ENCODE measurements at regions not wholly inside any gene's neighbourhood (a gene's known extent, or its start where the extent isn't known, plus 50 kb on each side); places are given as distances from the start of the nearest gene placed in this dataset.

DNA sequence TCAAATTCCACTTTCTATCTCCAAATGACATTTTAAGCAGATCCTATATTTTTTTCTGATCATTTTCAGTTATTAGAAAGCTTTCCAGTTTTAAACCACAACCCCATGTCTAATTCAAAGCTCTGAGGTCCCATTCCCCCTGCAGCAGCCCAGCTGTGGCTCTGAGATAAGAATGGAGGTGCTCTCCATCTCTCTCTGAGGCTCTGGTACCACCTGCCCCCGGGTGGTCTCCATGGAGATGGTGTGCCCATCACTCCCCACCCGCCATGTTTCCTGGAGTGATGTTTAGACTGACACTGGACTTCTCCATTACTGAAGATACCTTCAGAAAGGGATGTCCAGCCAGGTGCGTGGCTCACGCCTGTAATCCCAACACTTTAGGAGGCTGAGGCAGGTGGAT is 68.1 kb upstream of the SEC14L1 start:
- peaks cover 37% of the 10 kb centered on the region for H3K27me3 Mint-ChIP-seq (ENCODE audit: low read depth)
- H3K4me1 Mint-ChIP-seq: peaks cover 17% of the 10 kb centered on the region
- TF ChIP-seq, protein P1, sequence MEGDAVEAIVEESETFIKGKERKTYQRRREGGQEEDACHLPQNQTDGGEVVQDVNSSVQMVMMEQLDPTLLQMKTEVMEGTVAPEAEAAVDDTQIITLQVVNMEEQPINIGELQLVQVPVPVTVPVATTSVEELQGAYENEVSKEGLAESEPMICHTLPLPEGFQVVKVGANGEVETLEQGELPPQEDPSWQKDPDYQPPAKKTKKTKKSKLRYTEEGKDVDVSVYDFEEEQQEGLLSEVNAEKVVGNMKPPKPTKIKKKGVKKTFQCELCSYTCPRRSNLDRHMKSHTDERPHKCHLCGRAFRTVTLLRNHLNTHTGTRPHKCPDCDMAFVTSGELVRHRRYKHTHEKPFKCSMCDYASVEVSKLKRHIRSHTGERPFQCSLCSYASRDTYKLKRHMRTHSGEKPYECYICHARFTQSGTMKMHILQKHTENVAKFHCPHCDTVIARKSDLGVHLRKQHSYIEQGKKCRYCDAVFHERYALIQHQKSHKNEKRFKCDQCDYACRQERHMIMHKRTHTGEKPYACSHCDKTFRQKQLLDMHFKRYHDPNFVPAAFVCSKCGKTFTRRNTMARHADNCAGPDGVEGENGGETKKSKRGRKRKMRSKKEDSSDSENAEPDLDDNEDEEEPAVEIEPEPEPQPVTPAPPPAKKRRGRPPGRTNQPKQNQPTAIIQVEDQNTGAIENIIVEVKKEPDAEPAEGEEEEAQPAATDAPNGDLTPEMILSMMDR (conservative IDR thresholded peaks at IDR 0.05): no peak
- H3K27ac Mint-ChIP-seq (ENCODE audit: unreplicated experiment): no peak overlapping the region
- no peak for DNase-seq (ENCODE audit: low read depth, low spot score)
- no peaks in the 10 kb centered on the region for H3K36me3 Mint-ChIP-seq (ENCODE audit: low read depth)
- no peak overlapping the region for H3K4me3 Mint-ChIP-seq
- H3K9me3 Mint-ChIP-seq: no peaks in the 10 kb centered on the region

DNA sequence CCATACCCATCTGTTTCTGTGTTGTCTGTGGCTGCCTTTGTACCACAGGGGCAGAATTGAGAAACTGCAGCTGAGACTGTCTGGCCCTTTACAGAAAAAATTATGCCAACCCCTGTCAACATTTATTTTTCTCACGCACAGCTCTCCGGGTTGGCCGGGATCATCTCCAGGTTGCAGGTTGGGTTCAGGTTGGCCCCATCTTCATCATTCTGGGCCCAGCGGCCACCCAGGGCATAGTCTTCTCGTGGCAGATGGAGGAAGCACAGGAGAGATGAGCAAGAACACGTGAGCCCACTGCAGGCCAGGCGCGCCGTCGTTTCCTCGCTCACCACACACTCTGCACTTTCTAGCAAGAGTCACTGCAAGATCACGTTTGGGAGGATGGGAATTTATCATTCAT is 66.1 kb upstream of the SEC14L1 start:
- TF ChIP-seq, protein P1 (conservative IDR thresholded peaks at IDR 0.05): no peak
- Mint-ChIP-seq H3K4me3 (no peak overlapping the region), H3K9me3 (no peaks in the 10 kb centered on the region), H3K4me1 (peaks cover 17% of the 10 kb centered on the region), H3K27ac (ENCODE audit: unreplicated experiment) (no peak overlapping the region), H3K27me3 (ENCODE audit: low read depth) (peaks cover 32% of the 10 kb centered on the region), H3K36me3 (ENCODE audit: low read depth) (no peaks in the 10 kb centered on the region)
- DNase-seq (ENCODE audit: low read depth, low spot score): no peak

DNA sequence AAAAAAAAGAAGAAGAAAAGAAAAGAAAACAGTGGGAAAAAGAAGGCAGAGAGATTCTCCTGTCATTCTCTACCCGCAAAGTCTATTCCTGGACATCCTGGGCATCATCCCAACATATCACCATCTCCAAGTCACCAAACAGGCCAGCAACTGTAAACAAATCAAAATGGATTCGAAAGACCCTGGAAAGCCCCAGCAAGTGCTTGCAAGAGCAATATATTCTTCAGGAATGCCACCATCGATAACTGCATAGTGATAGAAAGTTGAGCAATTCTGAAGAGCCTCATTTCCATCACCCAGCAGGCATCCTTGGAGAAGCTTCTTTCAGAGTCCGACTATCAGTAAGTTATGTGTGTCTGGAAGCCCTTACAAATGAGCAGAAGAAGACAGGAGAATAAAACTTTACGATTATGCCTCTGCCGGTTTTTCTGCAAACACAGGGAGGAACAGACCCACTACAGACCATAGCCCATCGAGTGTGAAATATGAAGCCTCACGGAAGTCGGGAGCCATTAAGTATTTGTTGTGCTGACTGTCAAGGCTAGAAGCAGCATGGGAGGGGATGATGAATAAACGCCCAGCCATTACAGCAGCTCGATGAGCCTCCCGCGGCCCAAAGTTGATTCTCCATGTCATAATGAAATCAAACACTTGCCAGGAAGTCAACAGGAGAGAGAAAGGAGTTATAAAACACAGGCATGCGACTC is 64.5 kb upstream of the SEC14L1 start:
- H3K36me3 Mint-ChIP-seq (ENCODE audit: low read depth): no peaks in the 10 kb centered on the region
- H3K27me3 Mint-ChIP-seq (ENCODE audit: low read depth): peaks cover 30% of the 10 kb centered on the region
- no peaks in the 10 kb centered on the region for H3K9me3 Mint-ChIP-seq
- peaks cover 7% of the 10 kb centered on the region for H3K4me1 Mint-ChIP-seq
- no peak overlapping the region for H3K27ac Mint-ChIP-seq (ENCODE audit: unreplicated experiment)
- no peak overlapping the region for H3K4me3 Mint-ChIP-seq
- TF ChIP-seq, protein P1 (conservative IDR thresholded peaks at IDR 0.05): no peak
- no peak for DNase-seq (ENCODE audit: low read depth, low spot score)

DNA sequence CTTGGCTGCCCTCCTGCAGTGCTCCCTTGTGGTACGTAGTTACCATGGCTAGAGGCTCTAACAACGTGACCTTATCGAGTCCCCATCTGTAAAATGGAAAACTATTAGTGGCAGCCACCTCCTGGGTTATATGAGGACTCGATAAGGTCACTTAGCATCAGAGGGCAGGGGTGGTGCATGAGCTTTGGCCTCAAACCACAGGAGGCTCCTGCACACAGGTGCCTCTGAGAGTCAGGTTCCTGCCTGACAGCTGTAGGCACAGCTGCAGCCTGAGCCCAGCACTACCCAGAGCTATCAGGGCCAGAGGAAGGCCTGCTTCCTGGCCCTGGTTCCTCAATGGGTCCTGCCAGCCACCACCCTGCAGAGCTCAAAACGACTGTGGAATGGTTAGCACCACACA is 57.2 kb upstream of the SEC14L1 start:
- H3K9me3 Mint-ChIP-seq: peaks cover 3% of the 10 kb centered on the region
- DNase-seq (ENCODE audit: low read depth, low spot score): no peak
- H3K27me3 Mint-ChIP-seq (ENCODE audit: low read depth): no peaks in the 10 kb centered on the region
- no peak overlapping the region for H3K27ac Mint-ChIP-seq (ENCODE audit: unreplicated experiment)
- TF ChIP-seq, protein P1 (conservative IDR thresholded peaks at IDR 0.05): no peak
- H3K36me3 Mint-ChIP-seq (ENCODE audit: low read depth): no peaks in the 10 kb centered on the region
- peaks cover 13% of the 10 kb centered on the region for H3K4me1 Mint-ChIP-seq
- no peak overlapping the region for H3K4me3 Mint-ChIP-seq

DNA sequence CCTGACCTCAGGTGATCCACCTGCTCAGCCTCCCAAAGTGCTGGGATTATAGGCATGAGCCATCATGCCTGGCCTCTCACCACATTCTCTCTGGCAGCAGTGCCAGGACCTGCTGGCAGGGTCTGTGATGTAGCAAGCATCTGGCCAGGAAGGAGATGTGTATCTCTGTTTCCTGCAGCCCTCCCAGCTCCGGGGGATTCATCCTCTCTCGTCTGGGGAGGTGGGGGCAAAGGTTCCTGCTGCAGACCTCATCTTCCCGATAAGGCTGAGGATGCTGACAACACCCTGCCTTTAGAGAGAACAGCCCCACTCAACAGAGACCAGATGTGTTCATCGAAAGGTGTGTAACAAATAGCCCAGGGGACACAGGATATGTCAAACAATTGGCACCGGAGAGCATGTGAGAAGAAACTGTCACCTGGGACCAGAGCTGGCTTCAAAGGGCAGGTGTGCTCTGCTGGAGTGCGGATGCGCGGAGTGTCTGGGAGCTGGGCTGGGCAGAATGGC is 54.8 kb upstream of the SEC14L1 start:
- Mint-ChIP-seq H3K36me3 (ENCODE audit: low read depth) (no peaks in the 10 kb centered on the region), H3K9me3 (peaks cover 3% of the 10 kb centered on the region), H3K27me3 (ENCODE audit: low read depth) (no peaks in the 10 kb centered on the region), H3K27ac (ENCODE audit: unreplicated experiment) (no peak overlapping the region), H3K4me1 (peaks cover 30% of the 10 kb centered on the region), H3K4me3 (peak overlapping the region; percentile 76)
- TF ChIP-seq, protein P1 (conservative IDR thresholded peaks at IDR 0.05): no peak
- DNase-seq (ENCODE audit: low read depth, low spot score): no peak
